OCI-LY1 (cell line): ENCODE measurements at regions not wholly inside any gene's neighbourhood (a gene's known extent, or its start where the extent isn't known, plus 50 kb on each side); places are given as distances from the start of the nearest gene placed in this dataset.

Experiments used
- CTCF ChIP-seq: fragments of 200-600 bp; sonication (generic), shearing (Covaris generic); IDR thresholded peaks from 2 replicates; pipeline ENCODE4 v1.5.1; 2017; ENCODE audit warnings: mild to moderate bottlenecking, antibody characterized with exemption, low read length, moderate library complexity, mixed read lengths
- EZH2 ChIP-seq: fragments of 200-600 bp; sonication (generic), shearing (Covaris generic); IDR thresholded peaks from 2 replicates; pipeline ENCODE4 v1.8.0; 2017; ENCODE audit warnings: borderline replicate concordance, mixed run types, mild to moderate bottlenecking, antibody characterized with exemption, low read length, moderate library complexity, mixed read lengths

GRCh38 chr15:93165734-93166470, 76.9 kb upstream of the RGMA start:
- TF ChIP-seq CTCF (no peak), EZH2 (no peak)
